BE2C (cell line): ENCODE measurements at regions not wholly inside any gene's neighbourhood (a gene's known extent, or its start where the extent isn't known, plus 50 kb on each side); places are given as distances from the start of the nearest gene placed in this dataset.
"Not testable (repeated sequence)": the region's sequence is repeated elsewhere in the genome, so short reads cannot be mapped to it uniquely, and the experiment has no call there.

Source experiments
- DNase-seq: peaks from one replicate; pipeline ENCODE4 v3.0.0-alpha.2; 2020
- H3K27me3 ChIP-seq: fragments of 250-450 bp; sonication (Bioruptor Pico); 2 replicates; pipeline ENCODE4 v1.5.1; 2020; ENCODE audit warnings: mild to moderate bottlenecking
- H3K36me3 ChIP-seq: fragments of 250-450 bp; sonication (Bioruptor Pico); 2 replicates; pipeline ENCODE4 v1.5.1; 2020; ENCODE audit warnings: mild to moderate bottlenecking
- H3K4me1 ChIP-seq: fragments of 250-450 bp; sonication (Bioruptor Pico); 2 replicates; pipeline ENCODE4 v1.5.1; 2020
- H3K4me3 ChIP-seq: 2 replicates; pipeline ENCODE4 v1.5.1; 2011; ENCODE audit warnings: low read depth, low read length
- H3K9me3 ChIP-seq: fragments of 250-450 bp; sonication (Bioruptor Pico); 2 replicates; pipeline ENCODE4 v1.5.1; 2020
- CTCF ChIP-seq: IDR thresholded peaks from 2 replicates; pipeline ENCODE4 v1.5.1; 2012; ENCODE audit warnings: mild to moderate bottlenecking, low read depth, low read length

DNA sequence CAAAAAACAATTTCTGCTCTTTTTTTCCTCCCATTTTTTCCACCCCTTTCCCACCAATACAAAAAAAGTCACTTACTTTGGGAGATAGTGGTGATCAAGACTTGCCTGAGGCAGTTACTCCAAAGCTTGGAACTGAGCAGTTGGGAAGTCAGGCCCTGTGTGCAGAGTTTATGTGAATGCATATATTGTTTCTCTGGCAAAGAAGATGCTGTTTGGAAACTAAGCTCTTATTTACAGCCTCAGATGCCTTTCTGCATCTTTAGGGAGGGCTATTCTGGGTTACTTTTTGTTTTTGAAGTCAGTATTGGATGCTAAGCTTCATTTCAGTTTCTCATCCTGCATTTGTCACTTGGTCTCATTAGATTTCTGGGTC lies 136.3 kb downstream of the ZNF330 start:
- TF ChIP-seq CTCF, result no peak
- Histone ChIP-seq H3K9me3 (no peaks in the 10 kb centered on the region), H3K27me3 (no peaks in the 10 kb centered on the region), H3K4me1 (no peaks in the 10 kb centered on the region; the same call in 1 of the 2 replicates), H3K4me3 (no peak overlapping the region), H3K36me3 (no peaks in the 10 kb centered on the region)
- DNase-seq, result no peak

DNA sequence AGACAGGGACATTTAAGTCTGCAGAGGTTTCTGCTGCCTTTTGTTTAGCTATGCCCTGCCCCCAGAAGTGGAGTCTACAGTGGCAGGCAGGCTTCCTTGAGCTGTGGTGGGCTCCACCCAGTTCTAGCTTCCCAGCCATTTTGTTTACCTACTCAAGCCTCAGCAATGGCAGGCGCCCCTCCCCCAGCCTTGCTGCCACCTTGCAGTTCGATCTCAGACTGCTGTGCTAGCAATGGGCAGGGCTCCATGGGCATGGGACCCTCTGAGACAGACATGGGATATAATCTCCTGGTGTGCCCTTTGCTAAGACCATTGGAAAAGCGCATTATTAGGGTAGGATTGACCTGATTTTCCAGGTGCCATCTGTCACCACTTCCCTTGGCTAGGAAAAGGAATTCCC lies 147.5 kb downstream of the ZNF330 start:
- not testable (repeated sequence) for H3K9me3 ChIP-seq, H3K36me3 ChIP-seq, DNase-seq, H3K27me3 ChIP-seq, H3K4me1 ChIP-seq, H3K4me3 ChIP-seq

GRCh38 chr4:141371206-141371605 lies 150.5 kb downstream of the ZNF330 start:
- Histone ChIP-seq H3K27me3 (no peaks in the 10 kb centered on the region), H3K4me3 (no peak overlapping the region), H3K9me3 (peaks cover 7% of the 10 kb centered on the region; the same call in 1 of the 2 replicates), H3K4me1 (no peaks in the 10 kb centered on the region), H3K36me3 (no peaks in the 10 kb centered on the region)
- no peak for TF ChIP-seq CTCF
- no peak for DNase-seq

GRCh38 chr4:141375855-141376254 lies 155.2 kb downstream of the ZNF330 start:
- peak; percentile 75 for TF ChIP-seq CTCF
- Histone ChIP-seq H3K4me1 (no peaks in the 10 kb centered on the region), H3K27me3 (no peaks in the 10 kb centered on the region), H3K36me3 (no peaks in the 10 kb centered on the region), H3K9me3 (peaks cover 4% of the 10 kb centered on the region; the same call in 1 of the 2 replicates), H3K4me3 (no peak overlapping the region)
- DNase-seq, result peak; percentile 67

DNA sequence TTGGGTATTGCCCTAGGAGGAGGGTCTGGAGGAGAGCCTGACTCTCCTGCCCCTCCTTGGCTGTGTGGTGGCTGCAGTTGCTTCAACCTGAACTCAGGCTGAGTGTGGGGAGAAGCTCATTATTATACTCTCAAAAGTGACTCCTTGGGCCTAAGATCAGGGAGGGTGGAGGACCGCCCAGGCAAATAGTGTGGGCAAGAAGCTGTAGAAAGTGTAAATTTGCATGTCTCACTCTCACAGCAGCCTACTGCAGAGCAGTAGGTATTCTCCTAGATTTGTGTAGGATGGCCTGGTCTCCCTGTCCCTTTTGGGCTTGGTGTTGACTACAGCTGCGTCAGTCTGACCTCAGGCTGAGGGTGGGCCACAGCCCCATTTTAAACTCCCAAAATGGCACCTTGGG lies 156.1 kb downstream of the ZNF330 start:
- H3K36me3 ChIP-seq, result no peaks in the 10 kb centered on the region
- no peak for TF ChIP-seq CTCF
- H3K4me1 ChIP-seq, result no peaks in the 10 kb centered on the region
- H3K9me3 ChIP-seq, result peaks cover 4% of the 10 kb centered on the region; the same call in 1 of the 2 replicates
- no peak overlapping the region for H3K4me3 ChIP-seq
- no peaks in the 10 kb centered on the region for H3K27me3 ChIP-seq
- no peak for DNase-seq

DNA sequence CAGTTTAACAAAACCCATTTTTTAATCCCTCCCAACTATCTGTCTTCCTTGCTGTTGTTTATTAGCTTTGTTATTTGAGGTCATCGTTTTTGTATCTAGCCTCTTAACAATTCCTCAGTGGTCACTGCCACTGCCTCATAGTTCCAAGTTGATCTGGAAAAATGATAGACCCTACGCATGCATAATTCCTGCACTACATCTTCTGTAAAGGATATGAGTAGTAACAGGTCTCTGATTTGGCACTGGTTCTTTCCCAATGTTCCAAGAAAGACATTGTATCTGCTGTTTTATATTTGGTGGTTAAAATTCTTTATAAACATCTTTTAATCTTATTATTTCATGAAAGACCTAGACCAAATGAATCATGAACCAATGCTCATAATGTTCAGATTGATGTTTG lies 166.6 kb downstream of the ZNF330 start:
- Histone ChIP-seq H3K27me3 (no peaks in the 10 kb centered on the region), H3K36me3 (no peaks in the 10 kb centered on the region), H3K9me3 (no peaks in the 10 kb centered on the region), H3K4me3 (no peak overlapping the region), H3K4me1 (peaks cover 5% of the 10 kb centered on the region; the same call in 1 of the 2 replicates)
- DNase-seq, result no peak
- no peak for TF ChIP-seq CTCF

- H3K27me3 ChIP-seq, result no peaks in the 10 kb centered on the region
- no peak overlapping the region for H3K4me3 ChIP-seq
- TF ChIP-seq CTCF, result no peak
- H3K4me1 ChIP-seq, result peaks cover 5% of the 10 kb centered on the region; the same call in 1 of the 2 replicates
- no peaks in the 10 kb centered on the region for H3K36me3 ChIP-seq
- no peak for DNase-seq
- H3K9me3 ChIP-seq, result no peaks in the 10 kb centered on the region
Measured at GRCh38 chr4:141388481-141388880, 167.8 kb downstream of the ZNF330 start.
